ENCODE measurements at regions not wholly inside any gene's neighbourhood (a gene's known extent, or its start where the extent isn't known, plus 50 kb on each side); places are given as distances from the start of the nearest gene placed in this dataset.

DNA sequence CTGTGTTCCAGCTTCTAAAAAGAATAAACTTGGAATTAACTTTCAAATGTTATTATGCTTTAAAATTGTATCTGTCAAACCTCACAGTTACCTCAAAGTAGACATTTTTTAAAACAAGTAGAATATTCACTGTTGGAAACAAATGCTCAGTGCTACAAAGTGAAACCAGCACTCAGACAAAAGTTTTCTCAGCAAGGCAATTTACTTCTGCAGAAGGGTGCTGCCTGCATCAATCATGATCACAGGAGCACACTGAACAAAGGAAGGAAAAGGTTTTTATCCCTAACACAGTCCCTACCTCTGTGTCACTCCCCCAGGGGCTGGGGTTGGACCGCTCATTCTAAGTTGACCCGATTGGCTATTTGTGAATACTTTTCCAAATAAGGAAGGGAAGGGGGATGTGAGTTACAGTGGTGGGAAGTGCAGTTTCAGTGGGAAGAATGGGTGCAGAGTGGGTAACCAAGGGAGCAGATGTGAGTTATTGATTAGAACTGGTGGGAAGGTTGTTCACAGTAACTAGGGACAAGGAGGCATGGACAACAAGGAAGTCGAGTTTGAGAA, 63.0 kb upstream of the CDK20 start:
- no peak for DNase-seq (ENCODE audit: low read depth in 4 of 4, low spot score in 1 of 4)

DNA sequence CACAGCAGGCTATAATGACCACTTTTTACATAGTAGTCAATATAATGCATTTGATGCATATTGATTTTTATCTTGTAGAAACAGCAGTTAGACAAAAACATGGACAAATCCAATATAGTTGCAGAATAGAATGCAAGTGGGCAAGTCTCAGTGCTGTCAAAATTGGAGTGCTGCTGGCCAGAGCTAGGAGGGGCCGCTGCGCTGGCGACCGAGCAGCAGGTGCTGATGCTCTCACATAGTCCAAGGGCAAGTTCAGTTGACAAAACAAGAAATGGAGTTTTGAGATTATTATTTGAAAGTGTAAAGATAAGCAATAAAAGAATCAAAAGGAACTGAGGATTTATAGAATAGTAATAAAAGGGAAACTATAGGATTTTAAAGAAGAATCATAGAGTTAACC, 60.6 kb upstream of the CDK20 start:
- no peak for DNase-seq (ENCODE audit: low read depth in 4 of 4, low spot score in 1 of 4)

DNA sequence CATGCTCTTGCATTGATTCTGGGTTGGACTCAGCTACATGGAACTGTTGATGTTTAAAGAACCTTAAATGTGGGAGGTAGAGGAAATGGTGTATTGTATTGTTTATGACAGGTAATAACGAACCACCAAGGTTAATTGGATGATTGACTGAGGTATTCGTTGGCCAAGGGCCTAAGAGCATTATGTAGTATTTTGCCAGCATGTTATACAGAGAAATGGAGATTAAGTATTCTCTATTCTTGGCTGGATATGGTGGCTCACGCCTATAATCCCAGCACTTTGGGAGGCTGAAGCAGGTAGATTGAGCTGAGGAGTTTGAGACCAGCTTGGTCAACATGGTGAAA, 59.0 kb upstream of the CDK20 start:
- no peak for DNase-seq (ENCODE audit: low read depth in 4 of 4, low spot score in 1 of 4)

DNA sequence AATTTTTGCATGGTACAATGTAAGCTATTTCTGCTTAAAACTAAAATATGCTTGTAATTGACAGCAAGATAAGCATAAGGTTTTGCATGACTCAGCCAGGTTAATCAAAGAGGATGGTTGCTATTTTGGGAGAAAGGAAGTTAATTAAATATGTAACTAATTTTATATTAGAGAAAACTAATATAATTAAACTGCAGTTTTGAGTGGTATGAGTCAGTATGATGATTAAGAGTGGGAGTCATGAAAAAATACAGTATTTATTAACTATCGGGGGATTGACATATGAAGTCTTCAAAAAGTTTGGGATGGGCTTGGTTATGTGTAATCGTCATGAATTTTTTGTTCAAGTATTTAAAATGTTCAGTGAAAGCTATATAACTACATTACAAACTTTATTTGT, 54.0 kb upstream of the CDK20 start:
- no peak for DNase-seq (ENCODE audit: low read depth in 4 of 4, low spot score in 1 of 4)

DNA sequence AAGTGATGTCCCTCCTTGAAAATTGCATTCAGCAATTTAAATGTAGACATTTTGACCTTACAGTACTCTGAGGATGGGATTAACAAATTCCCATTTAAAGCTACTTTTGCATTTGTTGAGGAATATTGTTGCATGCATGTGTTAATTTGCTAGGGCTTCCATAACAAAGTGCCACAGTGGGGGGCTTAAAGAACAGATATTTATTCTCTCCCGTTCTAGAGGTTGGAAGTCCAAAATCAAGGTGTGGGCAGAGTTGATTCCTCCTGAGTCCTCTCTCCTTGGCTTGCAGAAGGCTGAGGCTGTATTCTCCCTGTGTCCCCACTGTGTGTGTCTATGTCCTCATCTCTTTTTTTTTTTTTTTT, 51.8 kb upstream of the CDK20 start:
- DNase-seq (ENCODE audit: low read depth in 4 of 4, low spot score in 1 of 4), result no peak

DNA sequence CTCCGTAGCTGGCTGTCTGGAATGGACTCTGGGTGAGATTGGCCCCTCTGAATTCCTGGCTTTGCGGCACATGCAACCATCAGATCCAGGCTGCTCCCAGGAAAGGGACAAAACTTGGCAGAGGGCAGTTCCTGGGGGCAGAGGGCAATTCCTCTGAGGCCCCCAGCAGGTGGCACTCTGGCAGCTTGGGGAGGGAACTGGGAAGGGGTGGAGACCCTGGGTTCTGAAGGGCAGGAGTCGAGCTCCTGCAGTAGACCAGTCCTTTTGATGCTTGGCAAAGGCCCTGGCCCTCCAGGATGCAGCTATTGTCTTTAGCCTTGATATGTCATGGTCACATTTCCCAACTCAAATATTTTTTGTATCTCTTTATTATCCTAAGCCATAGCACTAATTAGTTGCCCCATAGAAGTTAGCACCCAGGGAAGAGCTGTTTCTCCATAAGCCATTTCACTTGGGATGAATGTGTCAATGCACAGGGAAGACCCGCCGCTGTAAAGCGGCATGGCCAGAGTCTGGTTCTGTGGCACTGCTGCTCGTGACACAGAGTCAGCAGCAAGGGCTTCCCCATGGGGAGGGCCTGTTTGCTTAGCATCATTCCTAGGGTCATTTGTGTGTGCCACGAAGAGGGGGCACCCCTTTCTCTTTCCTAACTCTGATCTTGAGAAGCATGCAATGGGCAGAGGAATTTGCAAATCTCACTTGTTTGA, 51.2 kb upstream of the CDK20 start:
- DNase-seq (ENCODE audit: low read depth in 4 of 4, low spot score in 1 of 4), result no peak

DNA sequence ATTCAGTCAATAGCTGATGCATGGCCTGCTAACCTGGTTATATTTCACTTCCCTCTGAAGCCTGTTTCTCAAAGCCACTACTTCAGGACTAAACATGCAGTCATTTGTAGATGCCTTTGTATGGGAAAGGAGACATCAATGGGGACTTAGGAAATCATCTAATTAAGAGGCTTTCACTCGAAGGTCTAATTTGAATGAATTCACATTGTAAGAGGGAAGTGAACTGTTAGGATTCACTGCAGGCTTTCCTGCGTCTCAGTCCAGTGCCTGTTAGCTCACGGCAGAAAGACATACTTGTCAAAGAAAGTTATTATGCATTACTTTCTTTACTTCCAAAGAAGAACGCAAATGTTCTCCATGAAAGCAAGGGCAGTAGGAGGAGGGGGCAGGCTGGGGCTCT, 50.6 kb upstream of the CDK20 start:
- DNase-seq (ENCODE audit: low read depth in 4 of 4, low spot score in 1 of 4), result no peak
